GM12878 (cell line): ENCODE measurements at regions not wholly inside any gene's neighbourhood (a gene's known extent, or its start where the extent isn't known, plus 50 kb on each side); places are given as distances from the start of the nearest gene placed in this dataset.

ENCODE experiments used
- BCL11A ChIP-seq: IDR thresholded peaks from 2 replicates; pipeline ENCODE4 v1.6.1; 2011; ENCODE audit warnings: low read depth, low read length
- DPF2 ChIP-seq: fragments of 450-650 bp; IDR thresholded peaks from 2 replicates; pipeline ENCODE4 v1.6.1; 2017; ENCODE audit warnings: mild to moderate bottlenecking
- E2F8 ChIP-seq: fragments of 450-650 bp; IDR thresholded peaks from 2 replicates; pipeline ENCODE4 v1.6.1; 2018; ENCODE audit warnings: mild to moderate bottlenecking, low read depth, moderate library complexity; ENCODE audit not compliant: partially characterized antibody
- ESRRA ChIP-seq: IDR thresholded peaks from 2 replicates; pipeline ENCODE4 v1.6.1; 2012; ENCODE audit warnings: mild to moderate bottlenecking, low read length, improper control_type of control experiment
- KDM1A ChIP-seq: fragments of 200-600 bp; sonication (generic); IDR thresholded peaks from 2 replicates; pipeline ENCODE4 v1.6.1; 2016; ENCODE audit warnings: borderline replicate concordance
- NR2F1 ChIP-seq: fragments of 450-650 bp; conservative IDR thresholded peaks from 2 replicates; pipeline ENCODE4 v1.6.1; 2017; ENCODE audit warnings: mild to moderate bottlenecking
- PAX8 ChIP-seq: fragments of 450-650 bp; IDR thresholded peaks from 2 replicates; pipeline ENCODE4 v1.6.1; 2017; ENCODE audit warnings: mild to moderate bottlenecking, moderate library complexity
- POLR2AphosphoS5 ChIP-seq: IDR thresholded peaks from 2 replicates; pipeline ENCODE4 v1.6.1; 2011; ENCODE audit warnings: mild to moderate bottlenecking, low read length, inconsistent platforms
- RFX5 ChIP-seq: IDR thresholded peaks from 2 replicates; pipeline ENCODE4 v1.6.1; 2011; ENCODE audit warnings: low read depth, low read length, improper control_type of control experiment
- RUNX3 ChIP-seq: IDR thresholded peaks from 2 replicates; pipeline ENCODE4 v1.6.1; 2012; ENCODE audit warnings: low read length, inconsistent platforms
- SIX5 ChIP-seq: IDR thresholded peaks from 2 replicates; pipeline ENCODE4 v1.6.1; 2011; ENCODE audit warnings: mild to moderate bottlenecking, low read depth, low read length, moderate library complexity; ENCODE audit not compliant: severe bottlenecking
- SREBF2 ChIP-seq: IDR thresholded peaks from 2 replicates; pipeline ENCODE4 v1.6.1; 2012; ENCODE audit warnings: mild to moderate bottlenecking, low read length
- SRF ChIP-seq, 2 experiments: IDR thresholded peaks; 2 replicates each; pipeline ENCODE4 v1.6.1; 2011; ENCODE audit warnings: low read depth in 2 of 2, low read length in 2 of 2, mild to moderate bottlenecking in 1 of 2, moderate library complexity in 1 of 2
- SUPT20H ChIP-seq: IDR thresholded peaks from 2 replicates; pipeline ENCODE4 v1.6.1; 2011; ENCODE audit warnings: low read depth, mild to moderate bottlenecking, low read length, moderate library complexity, borderline replicate concordance; ENCODE audit not compliant: control insufficient read depth
- WRNIP1 ChIP-seq: IDR thresholded peaks from 2 replicates; pipeline ENCODE4 v1.6.1; 2011; ENCODE audit warnings: low read depth, low read length, improper control_type of control experiment, borderline replicate concordance
- ZBTB11 ChIP-seq: fragments of 450-650 bp; formaldehyde crosslinking; IDR thresholded peaks from 2 replicates; pipeline ENCODE4 v1.5.0; 2022; ENCODE audit warnings: mild to moderate bottlenecking, missing genetic modification characterization
- ZNF24 ChIP-seq: fragments of 450-650 bp; IDR thresholded peaks from 2 replicates; pipeline ENCODE4 v1.6.1; 2017; ENCODE audit warnings: antibody characterized with exemption, mild to moderate bottlenecking
- TF ChIP-seq, protein P1 (sequence below): fragments of 450-650 bp; formaldehyde crosslinking; IDR thresholded peaks from 2 replicates; pipeline ENCODE4 v1.4.0; 2022; ENCODE audit warnings: mild to moderate bottlenecking, moderate library complexity
- TF ChIP-seq, protein P2 (sequence below): fragments of 450-650 bp; IDR thresholded peaks from 2 replicates; pipeline ENCODE4 v1.6.1; 2016; ENCODE audit warnings: mild to moderate bottlenecking
- TF ChIP-seq, protein P3 (sequence below): fragments of 450-650 bp; IDR thresholded peaks from 2 replicates; pipeline ENCODE4 v1.6.1; 2017; ENCODE audit warnings: low read depth, mild to moderate bottlenecking, moderate library complexity

DNA sequence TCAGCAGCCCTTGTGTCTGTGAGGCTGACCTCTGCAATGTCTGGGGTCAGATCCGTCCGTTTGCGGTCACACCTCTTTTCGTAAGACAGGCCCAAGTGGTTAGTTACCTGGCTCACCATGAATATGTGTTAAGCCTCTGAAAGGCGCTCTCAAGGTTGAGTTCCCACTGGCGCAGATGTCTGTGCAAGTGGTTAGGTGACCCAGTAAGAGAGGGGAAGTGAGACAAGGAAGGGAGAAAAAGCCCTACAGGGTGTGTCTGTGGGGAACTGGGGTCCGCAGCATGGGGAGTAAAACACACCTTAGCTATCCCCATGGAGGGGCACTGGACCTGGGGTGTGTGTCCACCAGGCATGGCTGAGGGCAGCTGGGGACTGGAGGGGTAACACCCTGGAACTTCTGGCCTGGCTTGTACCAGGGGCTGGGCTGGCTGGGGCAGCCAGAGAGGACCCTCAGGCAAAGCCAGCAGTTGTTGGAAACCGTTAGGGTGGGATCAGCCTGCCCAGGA, 391.6 kb upstream of the PROK2 start (continued):
- no peak for TF ChIP-seq KDM1A
- TF ChIP-seq, protein P1, sequence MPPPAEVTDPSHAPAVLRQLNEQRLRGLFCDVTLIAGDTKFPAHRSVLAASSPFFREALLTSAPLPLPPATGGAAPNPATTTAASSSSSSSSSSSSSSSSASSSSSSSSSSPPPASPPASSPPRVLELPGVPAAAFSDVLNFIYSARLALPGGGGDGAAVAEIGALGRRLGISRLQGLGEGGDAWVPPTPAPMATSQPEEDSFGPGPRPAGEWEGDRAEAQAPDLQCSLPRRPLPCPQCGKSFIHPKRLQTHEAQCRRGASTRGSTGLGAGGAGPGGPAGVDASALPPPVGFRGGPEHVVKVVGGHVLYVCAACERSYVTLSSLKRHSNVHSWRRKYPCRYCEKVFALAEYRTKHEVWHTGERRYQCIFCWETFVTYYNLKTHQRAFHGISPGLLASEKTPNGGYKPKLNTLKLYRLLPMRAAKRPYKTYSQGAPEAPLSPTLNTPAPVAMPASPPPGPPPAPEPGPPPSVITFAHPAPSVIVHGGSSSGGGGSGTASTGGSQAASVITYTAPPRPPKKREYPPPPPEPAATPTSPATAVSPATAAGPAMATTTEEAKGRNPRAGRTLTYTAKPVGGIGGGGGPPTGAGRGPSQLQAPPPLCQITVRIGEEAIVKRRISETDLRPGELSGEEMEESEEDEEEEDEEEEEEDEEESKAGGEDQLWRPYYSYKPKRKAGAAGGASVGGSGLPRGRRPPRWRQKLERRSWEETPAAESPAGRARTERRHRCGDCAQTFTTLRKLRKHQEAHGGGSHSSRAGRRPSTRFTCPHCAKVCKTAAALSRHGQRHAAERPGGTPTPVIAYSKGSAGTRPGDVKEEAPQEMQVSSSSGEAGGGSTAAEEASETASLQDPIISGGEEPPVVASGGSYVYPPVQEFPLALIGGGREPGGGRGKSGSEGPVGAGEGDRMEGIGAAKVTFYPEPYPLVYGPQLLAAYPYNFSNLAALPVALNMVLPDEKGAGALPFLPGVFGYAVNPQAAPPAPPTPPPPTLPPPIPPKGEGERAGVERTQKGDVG (CRISPR knock-in tag) = no peak
- no peak for TF ChIP-seq POLR2AphosphoS5
- TF ChIP-seq SRF (IDR thresholded peaks at IDR 0.05; ENCODE audit: low read depth in 2 of 2, low read length in 2 of 2) = 0 out of 4 replicates have a peak, but pooled peaks of 1 of the 2 experiments have one; percentile 24
- TF ChIP-seq PAX8 = no peak
- no peak for TF ChIP-seq E2F8
- TF ChIP-seq, protein P2, sequence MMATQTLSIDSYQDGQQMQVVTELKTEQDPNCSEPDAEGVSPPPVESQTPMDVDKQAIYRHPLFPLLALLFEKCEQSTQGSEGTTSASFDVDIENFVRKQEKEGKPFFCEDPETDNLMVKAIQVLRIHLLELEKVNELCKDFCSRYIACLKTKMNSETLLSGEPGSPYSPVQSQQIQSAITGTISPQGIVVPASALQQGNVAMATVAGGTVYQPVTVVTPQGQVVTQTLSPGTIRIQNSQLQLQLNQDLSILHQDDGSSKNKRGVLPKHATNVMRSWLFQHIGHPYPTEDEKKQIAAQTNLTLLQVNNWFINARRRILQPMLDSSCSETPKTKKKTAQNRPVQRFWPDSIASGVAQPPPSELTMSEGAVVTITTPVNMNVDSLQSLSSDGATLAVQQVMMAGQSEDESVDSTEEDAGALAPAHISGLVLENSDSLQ = no peak
- no peak for TF ChIP-seq ZNF24
- TF ChIP-seq SUPT20H = no peak
- TF ChIP-seq ESRRA = no peak
- TF ChIP-seq WRNIP1 = no peak
- TF ChIP-seq ZBTB11 (CRISPR knock-in tag) = no peak
- peak; percentile 100 for TF ChIP-seq NR2F1
- no peak for TF ChIP-seq SIX5
- peak; percentile 99 for TF ChIP-seq RUNX3
- TF ChIP-seq, protein P3, sequence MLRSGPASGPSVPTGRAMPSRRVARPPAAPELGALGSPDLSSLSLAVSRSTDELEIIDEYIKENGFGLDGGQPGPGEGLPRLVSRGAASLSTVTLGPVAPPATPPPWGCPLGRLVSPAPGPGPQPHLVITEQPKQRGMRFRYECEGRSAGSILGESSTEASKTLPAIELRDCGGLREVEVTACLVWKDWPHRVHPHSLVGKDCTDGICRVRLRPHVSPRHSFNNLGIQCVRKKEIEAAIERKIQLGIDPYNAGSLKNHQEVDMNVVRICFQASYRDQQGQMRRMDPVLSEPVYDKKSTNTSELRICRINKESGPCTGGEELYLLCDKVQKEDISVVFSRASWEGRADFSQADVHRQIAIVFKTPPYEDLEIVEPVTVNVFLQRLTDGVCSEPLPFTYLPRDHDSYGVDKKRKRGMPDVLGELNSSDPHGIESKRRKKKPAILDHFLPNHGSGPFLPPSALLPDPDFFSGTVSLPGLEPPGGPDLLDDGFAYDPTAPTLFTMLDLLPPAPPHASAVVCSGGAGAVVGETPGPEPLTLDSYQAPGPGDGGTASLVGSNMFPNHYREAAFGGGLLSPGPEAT = peak; percentile 74
- TF ChIP-seq SREBF2 = no peak
- peak; percentile 93 for TF ChIP-seq BCL11A
- peak; percentile 97 for TF ChIP-seq DPF2
- TF ChIP-seq RFX5 = 0 out of 2 replicates have a peak, but pooled peaks have one; percentile 23
